ENCODE measurements at regions not wholly inside any gene's neighbourhood (a gene's known extent, or its start where the extent isn't known, plus 50 kb on each side); places are given as distances from the start of the nearest gene placed in this dataset.

DNA sequence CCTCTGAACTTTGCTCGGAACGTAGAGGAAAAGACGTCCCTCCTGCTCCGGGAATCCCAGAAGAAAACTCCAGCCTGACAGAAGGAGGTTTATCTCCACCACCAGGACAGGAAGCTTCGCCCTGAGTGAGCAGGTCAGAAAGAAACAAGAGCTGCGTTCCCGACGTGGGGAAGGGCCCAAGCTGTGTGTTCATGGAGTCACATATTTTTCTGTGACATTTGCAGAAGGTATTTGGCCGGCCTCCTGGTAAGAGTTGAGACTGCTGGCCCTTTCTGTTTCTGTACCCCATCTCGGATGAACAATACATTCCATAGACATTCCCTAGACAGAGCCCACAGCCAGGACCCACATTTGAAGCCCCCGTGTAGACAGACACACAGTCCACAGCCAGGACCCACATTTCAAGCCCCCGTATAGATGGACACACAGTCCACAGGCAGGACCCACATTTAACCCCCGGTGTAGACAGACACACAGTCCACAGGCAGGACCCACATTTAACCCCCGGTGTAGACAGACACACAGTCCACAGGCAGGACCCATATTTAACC is 230.8 kb downstream of the SHOX start:
- Histone ChIP-seq H3K9me3 (no peaks in the 10 kb centered on the region), H3K4me1 (no peaks in the 10 kb centered on the region), H3K27me3 (no peaks in the 10 kb centered on the region), H3K4me3 (no peak overlapping the region), H3K36me3 (no peaks in the 10 kb centered on the region), H3K27ac (no peak overlapping the region)
- 54 to 59% methylated on average over 11 to 14 of the region's 14 CpGs for WGBS, 2 donors (ENCODE audit: low coverage in 1 of 2)
- intact Hi-C loops (cut with DNase I; ENCODE audit: low total_unique reads) (no loop called here), in situ Hi-C loops (cut with MboI; ENCODE audit: low pct_ligation_motif_present in 1 of 4, low pct_unique_long_range_greater_than_20kb in 1 of 4, low sequenced_read_pairs in 3 of 4) (no loop called here)
- TF ChIP-seq POLR2AphosphoS5 (IDR thresholded peaks at IDR 0.05) (no peak), POLR2A (IDR thresholded peaks at IDR 0.05) (no peak), EP300 (IDR thresholded peaks at IDR 0.05; ENCODE audit: low read depth) (no peak)
- TF ChIP-seq, protein P1, sequence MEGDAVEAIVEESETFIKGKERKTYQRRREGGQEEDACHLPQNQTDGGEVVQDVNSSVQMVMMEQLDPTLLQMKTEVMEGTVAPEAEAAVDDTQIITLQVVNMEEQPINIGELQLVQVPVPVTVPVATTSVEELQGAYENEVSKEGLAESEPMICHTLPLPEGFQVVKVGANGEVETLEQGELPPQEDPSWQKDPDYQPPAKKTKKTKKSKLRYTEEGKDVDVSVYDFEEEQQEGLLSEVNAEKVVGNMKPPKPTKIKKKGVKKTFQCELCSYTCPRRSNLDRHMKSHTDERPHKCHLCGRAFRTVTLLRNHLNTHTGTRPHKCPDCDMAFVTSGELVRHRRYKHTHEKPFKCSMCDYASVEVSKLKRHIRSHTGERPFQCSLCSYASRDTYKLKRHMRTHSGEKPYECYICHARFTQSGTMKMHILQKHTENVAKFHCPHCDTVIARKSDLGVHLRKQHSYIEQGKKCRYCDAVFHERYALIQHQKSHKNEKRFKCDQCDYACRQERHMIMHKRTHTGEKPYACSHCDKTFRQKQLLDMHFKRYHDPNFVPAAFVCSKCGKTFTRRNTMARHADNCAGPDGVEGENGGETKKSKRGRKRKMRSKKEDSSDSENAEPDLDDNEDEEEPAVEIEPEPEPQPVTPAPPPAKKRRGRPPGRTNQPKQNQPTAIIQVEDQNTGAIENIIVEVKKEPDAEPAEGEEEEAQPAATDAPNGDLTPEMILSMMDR (IDR thresholded peaks at IDR 0.05), result no peak
- no peak for DNase-seq

DNA sequence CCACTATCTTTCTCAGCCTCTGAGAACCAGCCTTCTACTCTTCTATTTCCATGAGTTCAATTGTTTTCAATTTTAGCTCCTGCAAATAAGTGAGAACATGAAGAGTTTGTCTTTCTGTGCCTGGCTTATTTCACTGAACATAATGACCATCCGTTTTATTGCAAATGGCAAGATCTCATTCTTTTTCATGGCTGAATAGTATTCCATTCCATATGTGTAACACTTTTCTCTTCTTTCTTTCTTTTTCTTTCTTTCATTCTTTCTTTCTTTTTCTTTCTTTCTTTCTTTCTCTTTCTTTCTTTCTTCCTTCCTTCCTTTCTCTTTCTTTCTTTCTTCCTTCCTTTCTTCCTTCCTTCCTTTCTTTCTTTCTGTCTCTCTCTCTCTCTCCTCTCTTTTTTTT is 228.7 kb downstream of the SHOX start:
- intact Hi-C loops (cut with DNase I; ENCODE audit: low total_unique reads), result no loop called here
- no peaks in the 10 kb centered on the region for H3K36me3 ChIP-seq
- H3K4me1 ChIP-seq, result no peaks in the 10 kb centered on the region
- no peak overlapping the region for H3K4me3 ChIP-seq
- 81 to 83% methylated on average over 1 of the region's 1 CpG for WGBS, 2 donors (ENCODE audit: low coverage in 1 of 2)
- no peaks in the 10 kb centered on the region for H3K27me3 ChIP-seq
- in situ Hi-C loops (cut with MboI; ENCODE audit: low pct_ligation_motif_present in 1 of 4, low pct_unique_long_range_greater_than_20kb in 1 of 4, low sequenced_read_pairs in 3 of 4), result no loop called here
- no peak for DNase-seq
- TF ChIP-seq POLR2A (IDR thresholded peaks at IDR 0.05) (no peak), EP300 (IDR thresholded peaks at IDR 0.05; ENCODE audit: low read depth) (no peak), POLR2AphosphoS5 (IDR thresholded peaks at IDR 0.05) (no peak)
- TF ChIP-seq, protein P1 (IDR thresholded peaks at IDR 0.05), result no peak
- no peak overlapping the region for H3K27ac ChIP-seq
- no peaks in the 10 kb centered on the region for H3K9me3 ChIP-seq

DNA sequence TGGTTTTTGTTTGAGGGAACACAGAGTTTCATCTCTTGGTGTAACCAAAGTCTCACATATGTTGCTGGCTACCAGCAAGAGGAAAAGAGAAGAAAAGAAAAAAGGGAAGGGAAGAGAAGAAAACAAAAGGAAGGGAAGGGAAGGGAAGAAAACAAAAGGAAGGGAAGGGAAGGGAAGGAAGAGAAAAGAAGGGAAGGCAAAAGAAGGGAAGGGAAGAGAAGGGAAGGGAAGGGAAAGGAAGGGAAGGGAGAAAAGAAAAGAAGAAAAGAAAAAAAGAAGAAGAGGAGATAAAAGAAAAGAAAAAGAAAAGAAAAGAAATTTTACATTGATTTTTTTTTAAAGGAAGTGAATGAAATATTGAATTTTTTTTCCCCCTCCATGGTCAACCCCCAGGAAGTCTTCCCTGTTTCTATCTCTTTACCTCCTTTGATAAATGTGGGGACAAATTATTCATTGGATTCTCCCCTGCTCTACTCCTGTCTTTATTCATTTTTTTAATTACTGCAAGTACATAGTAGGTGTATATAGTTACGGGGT is 228.0 kb downstream of the SHOX start:
- in situ Hi-C loops (cut with MboI; ENCODE audit: low pct_ligation_motif_present in 1 of 4, low pct_unique_long_range_greater_than_20kb in 1 of 4, low sequenced_read_pairs in 3 of 4) (no loop called here), intact Hi-C loops (cut with DNase I; ENCODE audit: low total_unique reads) (no loop called here)
- Histone ChIP-seq H3K4me1 (no peaks in the 10 kb centered on the region), H3K36me3 (no peaks in the 10 kb centered on the region), H3K4me3 (no peak overlapping the region), H3K27me3 (no peaks in the 10 kb centered on the region), H3K27ac (no peak overlapping the region), H3K9me3 (no peaks in the 10 kb centered on the region)
- DNase-seq, result no peak
- WGBS, 2 donors (ENCODE audit: low coverage in 1 of 2), result 87 to 100% methylated on average over 1 of the region's 1 CpG
- TF ChIP-seq POLR2AphosphoS5 (IDR thresholded peaks at IDR 0.05), result no peak
- no peak for TF ChIP-seq POLR2A (IDR thresholded peaks at IDR 0.05)
- TF ChIP-seq EP300 (IDR thresholded peaks at IDR 0.05; ENCODE audit: low read depth), result no peak
- TF ChIP-seq, protein P1 (IDR thresholded peaks at IDR 0.05), result no peak

DNA sequence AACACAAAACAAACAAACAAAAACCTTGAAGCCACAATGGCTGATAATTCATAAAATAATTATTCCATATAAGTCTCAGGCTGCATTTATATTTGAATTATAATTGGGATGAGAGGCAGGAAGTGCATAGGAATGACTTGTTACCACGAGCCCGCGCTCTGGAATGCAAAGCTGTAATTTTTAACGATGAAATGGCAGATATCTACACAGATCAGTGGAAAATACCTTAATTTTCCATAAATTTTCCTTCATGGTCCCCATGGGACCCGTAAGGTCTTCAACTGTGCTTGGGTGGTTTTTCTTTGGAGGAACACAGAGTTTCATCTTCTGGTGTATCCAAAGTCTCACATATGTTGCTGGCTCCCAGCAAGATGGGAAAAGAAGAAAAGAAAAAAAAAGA is 226.8 kb downstream of the SHOX start:
- DNase-seq, result no peak
- Histone ChIP-seq H3K4me1 (no peaks in the 10 kb centered on the region), H3K36me3 (no peaks in the 10 kb centered on the region), H3K4me3 (no peak overlapping the region), H3K27ac (no peak overlapping the region), H3K9me3 (no peaks in the 10 kb centered on the region), H3K27me3 (no peaks in the 10 kb centered on the region)
- WGBS, 2 donors (ENCODE audit: low coverage in 1 of 2), result 65 to 72% methylated on average over 5 of the region's 5 CpGs
- intact Hi-C loops (cut with DNase I; ENCODE audit: low total_unique reads) (no loop called here), in situ Hi-C loops (cut with MboI; ENCODE audit: low pct_ligation_motif_present in 1 of 4, low pct_unique_long_range_greater_than_20kb in 1 of 4, low sequenced_read_pairs in 3 of 4) (no loop called here)
- TF ChIP-seq POLR2A (IDR thresholded peaks at IDR 0.05) (no peak), POLR2AphosphoS5 (IDR thresholded peaks at IDR 0.05) (no peak), EP300 (IDR thresholded peaks at IDR 0.05; ENCODE audit: low read depth) (no peak)
- TF ChIP-seq, protein P1 (IDR thresholded peaks at IDR 0.05), result no peak
